Trophoblast cell (in vitro differentiated cells and primary cell): ENCODE measurements at regions not wholly inside any gene's neighbourhood (a gene's known extent, or its start where the extent isn't known, plus 50 kb on each side); places are given as distances from the start of the nearest gene placed in this dataset.
"Not testable (repeated sequence)": the region's sequence is repeated elsewhere in the genome, so short reads cannot be mapped to it uniquely, and the experiment has no call there.

Source experiments
- DNase-seq, 2 donors: peaks; one replicate each; pipeline ENCODE4 v3.0.0-alpha.2; 2016
- H2AFZ ChIP-seq: 2 replicates; pipeline ENCODE4 v1.6.1; 2013; ENCODE audit warnings: low read length, moderate library complexity, mild to moderate bottlenecking; ENCODE audit not compliant: insufficient read depth, poor library complexity
- H2AK5ac ChIP-seq: 2 replicates; pipeline ENCODE4 v1.6.1; 2013; ENCODE audit warnings: mild to moderate bottlenecking, low read length
- H2BK120ac ChIP-seq: 2 replicates; pipeline ENCODE4 v1.6.1; 2013; ENCODE audit warnings: low read length, mild to moderate bottlenecking, moderate library complexity; ENCODE audit not compliant: insufficient read depth, poor library complexity
- H2BK12ac ChIP-seq: 2 replicates; pipeline ENCODE4 v1.6.1; 2013; ENCODE audit warnings: mild to moderate bottlenecking, low read length, moderate library complexity
- H2BK5ac ChIP-seq: 2 replicates; pipeline ENCODE4 v1.6.1; 2013; ENCODE audit warnings: low read length, low read depth, moderate library complexity, mild to moderate bottlenecking; ENCODE audit not compliant: poor library complexity
- H3K14ac ChIP-seq: 2 replicates; pipeline ENCODE4 v1.6.1; 2013; ENCODE audit warnings: mild to moderate bottlenecking, low read length
- H3K18ac ChIP-seq: 2 replicates; pipeline ENCODE4 v1.6.1; 2013; ENCODE audit warnings: mild to moderate bottlenecking, low read length
- H3K23ac ChIP-seq: 2 replicates; pipeline ENCODE4 v1.6.1; 2013; ENCODE audit warnings: low read length
- H3K27ac ChIP-seq: 2 replicates; pipeline ENCODE4 v1.5.1; 2013; ENCODE audit warnings: low read depth, mild to moderate bottlenecking, inconsistent platforms, low read length, moderate library complexity
- H3K27me3 ChIP-seq: 2 replicates; pipeline ENCODE4 v1.6.1; 2013; ENCODE audit warnings: inconsistent platforms, mild to moderate bottlenecking, low read length, moderate library complexity; ENCODE audit not compliant: insufficient read depth
- H3K36me3 ChIP-seq, 2 experiments: 1 replicate in 1 of 2; 2 replicates in 1 of 2; pipeline ENCODE4 v1.6.1; 2013; ENCODE audit warnings: low read length in 2 of 2, mild to moderate bottlenecking in 2 of 2, moderate library complexity in 1 of 2; ENCODE audit not compliant: insufficient read depth in 2 of 2, control insufficient read depth in 1 of 2
- H3K4ac ChIP-seq: 2 replicates; pipeline ENCODE4 v1.6.1; 2013; ENCODE audit warnings: low read depth, mild to moderate bottlenecking, low read length, moderate library complexity
- H3K4me1 ChIP-seq, 2 experiments: 1 replicate in 1 of 2; 2 replicates in 1 of 2; pipeline ENCODE4 v1.6.1; 2013; ENCODE audit warnings: low read length in 2 of 2, mild to moderate bottlenecking in 2 of 2, moderate library complexity in 1 of 2; ENCODE audit not compliant: insufficient read depth in 2 of 2, control insufficient read depth in 1 of 2
- H3K4me2 ChIP-seq: 2 replicates; pipeline ENCODE4 v1.6.1; 2013; ENCODE audit warnings: inconsistent platforms, mild to moderate bottlenecking, low read length, moderate library complexity
- H3K4me3 ChIP-seq: 2 replicates; pipeline ENCODE4 v1.5.1; 2013; ENCODE audit warnings: mild to moderate bottlenecking, low read depth, low read length, inconsistent platforms
- H3K79me1 ChIP-seq: one replicate; pipeline ENCODE4 v1.6.1; 2013; ENCODE audit warnings: low read length
- H3K79me2 ChIP-seq: 2 replicates; pipeline ENCODE4 v1.6.1; 2013; ENCODE audit warnings: low read length, mild to moderate bottlenecking; ENCODE audit not compliant: control insufficient read depth, insufficient read depth, poor library complexity
- H3K9ac ChIP-seq: 2 replicates; pipeline ENCODE4 v1.6.1; 2013; ENCODE audit warnings: mild to moderate bottlenecking, low read length
- H3K9me3 ChIP-seq: 2 replicates; pipeline ENCODE4 v1.6.1; 2013; ENCODE audit warnings: low read depth, mild to moderate bottlenecking, control low read depth, inconsistent platforms, low read length; ENCODE audit not compliant: insufficient read depth
- H4K12ac ChIP-seq: 2 replicates; pipeline ENCODE4 v1.6.1; 2013; ENCODE audit warnings: low read depth, mild to moderate bottlenecking, low read length, moderate library complexity
- H4K8ac ChIP-seq: 2 replicates; pipeline ENCODE4 v1.6.1; 2013; ENCODE audit warnings: low read depth, mild to moderate bottlenecking, low read length, moderate library complexity
- H4K91ac ChIP-seq: one replicate; pipeline ENCODE4 v1.6.1; 2013; ENCODE audit warnings: low read depth, mild to moderate bottlenecking, low read length, moderate library complexity
- WGBS: extraction: QIAGEN DNeasy Blood & Tissue Kit; methylation state at CpG from one replicate; pipeline ENCODE4 v1.1.7; 2013; ENCODE audit warnings: missing lambda C conversion rate; ENCODE audit not compliant: insufficient read length, insufficient coverage; ENCODE audit errors: extremely low coverage; 5-methylcytosine and 5-hydroxymethylcytosine counted together

- H3K27ac ChIP-seq, H3K79me2 ChIP-seq, H2AFZ ChIP-seq, H3K14ac ChIP-seq, H3K4me1 ChIP-seq, H3K36me3 ChIP-seq, H3K4me2 ChIP-seq, DNase-seq, H4K8ac ChIP-seq, H3K4me3 ChIP-seq, H3K9ac ChIP-seq, H4K12ac ChIP-seq, H3K27me3 ChIP-seq, H3K4ac ChIP-seq, H2BK12ac ChIP-seq, H4K91ac ChIP-seq, H3K23ac ChIP-seq, H3K79me1 ChIP-seq, H2AK5ac ChIP-seq, H2BK5ac ChIP-seq, H3K18ac ChIP-seq, H2BK120ac ChIP-seq: not testable (repeated sequence)
- no CpG with 5 or more reads among the region's 20 CpGs for WGBS
- H3K9me3 ChIP-seq, result peaks cover 16% of the 10 kb centered on the region
These were observed 2637.4 kb upstream of the DEFB115 start for GRCh38 chr20:28619956-28620651.

DNA sequence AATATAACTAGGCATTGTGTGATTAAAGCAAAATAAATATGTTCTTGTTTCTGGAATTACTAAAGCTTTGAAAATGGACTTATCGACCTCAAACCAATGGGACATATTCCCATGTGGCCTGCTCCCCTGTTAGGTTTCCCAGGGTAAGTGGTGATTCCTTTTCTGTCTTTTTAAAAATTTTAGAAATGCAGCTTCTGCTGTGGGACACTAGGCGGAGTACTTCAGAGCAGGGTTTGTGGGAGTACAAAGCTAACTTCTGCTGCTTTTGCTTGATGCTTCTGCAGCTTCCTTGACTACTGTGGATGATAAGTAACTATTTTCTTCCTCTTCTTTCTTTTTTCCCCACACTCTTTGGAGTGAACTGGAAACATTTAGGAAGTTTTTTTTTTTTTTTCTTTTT, 2632.4 kb upstream of the DEFB115 start:
- not testable (repeated sequence) for H4K91ac ChIP-seq, H3K4ac ChIP-seq, H3K23ac ChIP-seq, H4K8ac ChIP-seq, H2AFZ ChIP-seq, H3K4me1 ChIP-seq, H3K14ac ChIP-seq, H3K4me3 ChIP-seq, H3K4me2 ChIP-seq, H3K18ac ChIP-seq, H2AK5ac ChIP-seq, H4K12ac ChIP-seq, H3K27ac ChIP-seq, DNase-seq, H3K79me2 ChIP-seq, H2BK12ac ChIP-seq, H3K79me1 ChIP-seq, H3K36me3 ChIP-seq, H2BK120ac ChIP-seq, H3K27me3 ChIP-seq, H2BK5ac ChIP-seq, H3K9ac ChIP-seq
- peaks cover 10% of the 10 kb centered on the region for H3K9me3 ChIP-seq
- no CpG with 5 or more reads among the region's 2 CpGs for WGBS

- not testable (repeated sequence) for H3K79me2 ChIP-seq, H4K12ac ChIP-seq, H3K23ac ChIP-seq, H3K18ac ChIP-seq, H3K4me3 ChIP-seq, DNase-seq, H3K36me3 ChIP-seq, H3K4ac ChIP-seq, H2BK12ac ChIP-seq, H2AFZ ChIP-seq, H4K8ac ChIP-seq, H3K9ac ChIP-seq, H2BK120ac ChIP-seq, H3K4me2 ChIP-seq, H3K9me3 ChIP-seq, H2BK5ac ChIP-seq, H4K91ac ChIP-seq, H3K14ac ChIP-seq, H3K27ac ChIP-seq, H3K27me3 ChIP-seq, H3K4me1 ChIP-seq, H3K79me1 ChIP-seq, H2AK5ac ChIP-seq
- 100% methylated on average over 2 of the region's 2 CpGs for WGBS
These were observed 2616.6 kb upstream of the DEFB115 start for GRCh38 chr20:28640831-28641230.
